ENCODE measurements at regions not wholly inside any gene's neighbourhood (a gene's known extent, or its start where the extent isn't known, plus 50 kb on each side); places are given as distances from the start of the nearest gene placed in this dataset.

- intact Hi-C loops (cut with micrococcal nuclease; ENCODE audit: unreplicated experiment) = no loop called here
- no peaks in the 10 kb centered on the region for H3K4me1 ChIP-seq (ENCODE audit: insufficient read depth, low read length, poor library complexity, severe bottlenecking)
- no peaks in the 10 kb centered on the region for H3K9me3 ChIP-seq (ENCODE audit: low read depth, low read length, poor library complexity, severe bottlenecking)
- H3K27ac ChIP-seq (ENCODE audit: low read depth, low read length, poor library complexity, severe bottlenecking) = no peak overlapping the region
- ChIA-PET CTCF (no interaction called here), POLR2A (ENCODE audit: low non-redundant PET) (interaction anchor here (0.5 kb wide), 1 partner anchor 1323 kb away, joined by 4 read pairs; no protein-coding TSS in a partner anchor)
- H3K4me3 ChIP-seq (ENCODE audit: low read depth, low read length, poor library complexity, severe bottlenecking) = no peak overlapping the region
- no peak for TF ChIP-seq CTCF (conservative IDR thresholded peaks at IDR 0.05; ENCODE audit: low read depth, low read length)
- TF ChIP-seq EZH2 (IDR thresholded peaks at IDR 0.05; ENCODE audit: borderline replicate concordance, low read depth, low read length, poor library complexity, severe bottlenecking) = no peak
- no peak for DNase-seq (ENCODE audit: low spot score)
- H3K27me3 ChIP-seq (replicated peaks; ENCODE audit: insufficient read depth, low read depth, low read length, poor library complexity) = no peaks in the 10 kb centered on the region
- no peaks in the 10 kb centered on the region for H3K36me3 ChIP-seq (ENCODE audit: insufficient read depth, low read length, poor library complexity, severe bottlenecking)
- BruUV-seq (replicated peaks) = no TSS peak
Observed at GRCh38 chr7:34269084-34269483, 363.7 kb downstream of the BMPER start.

GRCh38 chr7:34275624-34276023 lies 370.3 kb downstream of the BMPER start:
- BruUV-seq (replicated peaks) = no TSS peak
- no peaks in the 10 kb centered on the region for H3K4me1 ChIP-seq (ENCODE audit: insufficient read depth, low read length, poor library complexity, severe bottlenecking)
- DNase-seq (ENCODE audit: low spot score) = no peak
- H3K9me3 ChIP-seq (ENCODE audit: low read depth, low read length, poor library complexity, severe bottlenecking) = no peaks in the 10 kb centered on the region
- intact Hi-C loops (cut with micrococcal nuclease; ENCODE audit: unreplicated experiment) = no loop called here
- H3K36me3 ChIP-seq (ENCODE audit: insufficient read depth, low read length, poor library complexity, severe bottlenecking) = no peaks in the 10 kb centered on the region
- H3K27me3 ChIP-seq (replicated peaks; ENCODE audit: insufficient read depth, low read depth, low read length, poor library complexity) = no peaks in the 10 kb centered on the region
- no peak overlapping the region for H3K4me3 ChIP-seq (ENCODE audit: low read depth, low read length, poor library complexity, severe bottlenecking)
- ChIA-PET CTCF (no interaction called here), POLR2A (ENCODE audit: low non-redundant PET) (no interaction called here)
- TF ChIP-seq CTCF (conservative IDR thresholded peaks at IDR 0.05; ENCODE audit: low read depth, low read length) (no peak), EZH2 (IDR thresholded peaks at IDR 0.05; ENCODE audit: borderline replicate concordance, low read depth, low read length, poor library complexity, severe bottlenecking) (no peak)
- H3K27ac ChIP-seq (ENCODE audit: low read depth, low read length, poor library complexity, severe bottlenecking) = no peak overlapping the region

GRCh38 chr7:34277016-34277802 lies 371.9 kb downstream of the BMPER start:
- intact Hi-C loops (cut with micrococcal nuclease; ENCODE audit: unreplicated experiment) = no loop called here
- DNase-seq (ENCODE audit: low spot score) = peak; percentile 59
- no peak overlapping the region for H3K27ac ChIP-seq (ENCODE audit: low read depth, low read length, poor library complexity, severe bottlenecking)
- ChIA-PET CTCF (no interaction called here), POLR2A (ENCODE audit: low non-redundant PET) (no interaction called here)
- BruUV-seq (replicated peaks) = no TSS peak
- H3K27me3 ChIP-seq (replicated peaks; ENCODE audit: insufficient read depth, low read depth, low read length, poor library complexity) = no peaks in the 10 kb centered on the region
- H3K9me3 ChIP-seq (ENCODE audit: low read depth, low read length, poor library complexity, severe bottlenecking) = no peaks in the 10 kb centered on the region
- H3K4me1 ChIP-seq (ENCODE audit: insufficient read depth, low read length, poor library complexity, severe bottlenecking) = no peaks in the 10 kb centered on the region
- no peak for TF ChIP-seq EZH2 (IDR thresholded peaks at IDR 0.05; ENCODE audit: borderline replicate concordance, low read depth, low read length, poor library complexity, severe bottlenecking)
- TF ChIP-seq CTCF (conservative IDR thresholded peaks at IDR 0.05; ENCODE audit: low read depth, low read length) = no peak
- no peak overlapping the region for H3K4me3 ChIP-seq (ENCODE audit: low read depth, low read length, poor library complexity, severe bottlenecking)
- H3K36me3 ChIP-seq (ENCODE audit: insufficient read depth, low read length, poor library complexity, severe bottlenecking) = no peaks in the 10 kb centered on the region

All from A673 (cell line).